ENCODE measurements at regions not wholly inside any gene's neighbourhood (a gene's known extent, or its start where the extent isn't known, plus 50 kb on each side); places are given as distances from the start of the nearest gene placed in this dataset.

DNA sequence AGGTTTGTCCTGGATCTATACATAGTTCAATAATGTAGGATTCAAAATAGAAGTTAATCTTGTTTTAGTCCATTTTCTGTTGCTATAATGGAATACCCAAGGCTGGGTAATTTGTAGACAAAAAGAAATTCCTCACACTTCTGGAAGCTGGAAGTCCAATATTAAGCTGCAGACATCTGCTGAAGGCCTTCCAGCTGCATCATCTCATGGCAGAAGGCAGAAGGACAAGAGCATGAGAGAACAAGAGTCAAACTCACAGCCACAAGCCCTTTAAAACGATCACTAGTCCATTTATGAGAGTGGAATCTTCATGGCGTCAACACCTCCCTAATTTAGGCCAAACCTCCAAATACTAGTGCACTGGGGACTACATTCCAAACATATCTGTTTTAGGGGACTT lies 669.3 kb downstream of the ROBO2 start:
- TF ChIP-seq, protein P1, sequence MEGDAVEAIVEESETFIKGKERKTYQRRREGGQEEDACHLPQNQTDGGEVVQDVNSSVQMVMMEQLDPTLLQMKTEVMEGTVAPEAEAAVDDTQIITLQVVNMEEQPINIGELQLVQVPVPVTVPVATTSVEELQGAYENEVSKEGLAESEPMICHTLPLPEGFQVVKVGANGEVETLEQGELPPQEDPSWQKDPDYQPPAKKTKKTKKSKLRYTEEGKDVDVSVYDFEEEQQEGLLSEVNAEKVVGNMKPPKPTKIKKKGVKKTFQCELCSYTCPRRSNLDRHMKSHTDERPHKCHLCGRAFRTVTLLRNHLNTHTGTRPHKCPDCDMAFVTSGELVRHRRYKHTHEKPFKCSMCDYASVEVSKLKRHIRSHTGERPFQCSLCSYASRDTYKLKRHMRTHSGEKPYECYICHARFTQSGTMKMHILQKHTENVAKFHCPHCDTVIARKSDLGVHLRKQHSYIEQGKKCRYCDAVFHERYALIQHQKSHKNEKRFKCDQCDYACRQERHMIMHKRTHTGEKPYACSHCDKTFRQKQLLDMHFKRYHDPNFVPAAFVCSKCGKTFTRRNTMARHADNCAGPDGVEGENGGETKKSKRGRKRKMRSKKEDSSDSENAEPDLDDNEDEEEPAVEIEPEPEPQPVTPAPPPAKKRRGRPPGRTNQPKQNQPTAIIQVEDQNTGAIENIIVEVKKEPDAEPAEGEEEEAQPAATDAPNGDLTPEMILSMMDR (optimal IDR thresholded peaks at IDR 0.05 in 1 of 3, IDR thresholded peaks at IDR 0.05 in 1 of 3, conservative IDR thresholded peaks at IDR 0.05 in 1 of 3; ENCODE audit: extremely low read depth in 1 of 3, insufficient read depth in 2 of 3, low read length in 3 of 3), result no peak
- no peak for TF ChIP-seq EZH2 (IDR thresholded peaks at IDR 0.05; ENCODE audit: low read length)

Measured in keratinocyte (primary cell).